DOHH2 (cell line): ENCODE measurements at regions not wholly inside any gene's neighbourhood (a gene's known extent, or its start where the extent isn't known, plus 50 kb on each side); places are given as distances from the start of the nearest gene placed in this dataset.

Source experiments
- H3F3A ChIP-seq: fragments of 200-600 bp; sonication (generic), shearing (Covaris generic); 2 replicates; pipeline ENCODE4 v1.6.0; 2016; ENCODE audit warnings: antibody characterized with exemption, mild to moderate bottlenecking; ENCODE audit not compliant: control insufficient read depth, insufficient read depth
- H3K27ac ChIP-seq: fragments of 200-600 bp; sonication (generic); 2 replicates; pipeline ENCODE4 v1.5.1; 2014; ENCODE audit warnings: low read depth, mild to moderate bottlenecking, low read length, moderate library complexity
- H3K27me3 ChIP-seq: fragments of 200-600 bp; sonication (generic); 2 replicates; pipeline ENCODE4 v1.6.1; 2014; ENCODE audit warnings: mild to moderate bottlenecking, low read length, mixed read lengths; ENCODE audit not compliant: control insufficient read depth
- H3K36me3 ChIP-seq: fragments of 200-600 bp; sonication (generic); 2 replicates; pipeline ENCODE4 v1.6.1; 2014; ENCODE audit warnings: mild to moderate bottlenecking, low read length, moderate library complexity, mixed read lengths; ENCODE audit not compliant: control insufficient read depth
- H3K4me1 ChIP-seq: fragments of 200-600 bp; sonication (generic); 2 replicates; pipeline ENCODE4 v1.6.1; 2014; ENCODE audit warnings: mild to moderate bottlenecking, low read length, mixed read lengths; ENCODE audit not compliant: control insufficient read depth
- H3K4me2 ChIP-seq: fragments of 200-600 bp; sonication (generic); 2 replicates; pipeline ENCODE4 v1.6.0; 2014; ENCODE audit warnings: mild to moderate bottlenecking, low read length, moderate library complexity
- H3K4me3 ChIP-seq: fragments of 200-600 bp; sonication (generic); 2 replicates; pipeline ENCODE4 v1.5.1; 2014; ENCODE audit warnings: mild to moderate bottlenecking, low read length, mixed read lengths
- H3K79me2 ChIP-seq: fragments of 200-600 bp; sonication (generic); 2 replicates; pipeline ENCODE4 v1.6.1; 2014; ENCODE audit warnings: mild to moderate bottlenecking, low read length, mixed read lengths; ENCODE audit not compliant: control insufficient read depth
- H3K9me2 ChIP-seq: fragments of 200-600 bp; sonication (generic); replicated peaks from 2 replicates; pipeline ENCODE4 v1.6.1; 2014; ENCODE audit warnings: mild to moderate bottlenecking, low read length, mixed read lengths; ENCODE audit not compliant: control insufficient read depth
- H3K9me3 ChIP-seq: fragments of 200-600 bp; sonication (generic); 2 replicates; pipeline ENCODE4 v1.6.1; 2014; ENCODE audit warnings: antibody characterized with exemption, low read length, mixed read lengths; ENCODE audit not compliant: control insufficient read depth, insufficient read depth
- H4K20me1 ChIP-seq: fragments of 200-600 bp; sonication (generic); 2 replicates; pipeline ENCODE4 v1.6.0; 2014; ENCODE audit warnings: low read depth, mild to moderate bottlenecking, antibody characterized with exemption, low read length, moderate library complexity; ENCODE audit not compliant: control insufficient read depth, insufficient read depth
- EZH2phosphoT487 ChIP-seq: fragments of 200-600 bp; sonication (generic); IDR thresholded peaks from 2 replicates; pipeline ENCODE4 v1.6.1; 2017; ENCODE audit warnings: borderline replicate concordance, mild to moderate bottlenecking, antibody characterized with exemption, low read length, moderate library complexity, mixed read lengths
- TF ChIP-seq, protein P1 (sequence below): fragments of 200-600 bp; sonication (generic); IDR thresholded peaks from one replicate; pipeline ENCODE4 v1.5.1; 2014; ENCODE audit warnings: antibody characterized with exemption, mild to moderate bottlenecking, low read depth, low read length; ENCODE audit not compliant: poor library complexity, severe bottlenecking

DNA sequence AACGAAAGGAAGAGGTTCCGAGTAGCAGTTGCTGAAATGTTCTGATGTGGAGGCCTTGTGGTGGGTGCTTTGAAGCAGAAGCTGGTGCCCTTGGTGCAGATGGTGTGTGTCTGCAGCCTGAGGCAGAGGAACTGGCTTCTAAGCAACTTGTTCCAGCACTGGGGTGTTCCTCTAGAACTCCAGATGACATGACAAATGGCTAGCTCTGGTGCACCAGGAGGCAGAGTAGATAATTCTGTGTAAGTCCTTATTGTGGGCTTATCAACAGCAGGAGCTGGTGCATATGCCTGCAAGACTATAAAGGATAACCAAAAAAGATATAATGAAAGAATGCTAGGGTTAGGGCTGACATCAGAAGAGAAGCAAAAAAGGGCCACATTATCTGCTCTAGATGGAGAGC, 76.5 kb downstream of the ARL5B start:
- no peaks in the 10 kb centered on the region for H3K27me3 ChIP-seq
- H4K20me1 ChIP-seq = no peaks in the 10 kb centered on the region
- no peak for TF ChIP-seq EZH2phosphoT487
- TF ChIP-seq, protein P1, sequence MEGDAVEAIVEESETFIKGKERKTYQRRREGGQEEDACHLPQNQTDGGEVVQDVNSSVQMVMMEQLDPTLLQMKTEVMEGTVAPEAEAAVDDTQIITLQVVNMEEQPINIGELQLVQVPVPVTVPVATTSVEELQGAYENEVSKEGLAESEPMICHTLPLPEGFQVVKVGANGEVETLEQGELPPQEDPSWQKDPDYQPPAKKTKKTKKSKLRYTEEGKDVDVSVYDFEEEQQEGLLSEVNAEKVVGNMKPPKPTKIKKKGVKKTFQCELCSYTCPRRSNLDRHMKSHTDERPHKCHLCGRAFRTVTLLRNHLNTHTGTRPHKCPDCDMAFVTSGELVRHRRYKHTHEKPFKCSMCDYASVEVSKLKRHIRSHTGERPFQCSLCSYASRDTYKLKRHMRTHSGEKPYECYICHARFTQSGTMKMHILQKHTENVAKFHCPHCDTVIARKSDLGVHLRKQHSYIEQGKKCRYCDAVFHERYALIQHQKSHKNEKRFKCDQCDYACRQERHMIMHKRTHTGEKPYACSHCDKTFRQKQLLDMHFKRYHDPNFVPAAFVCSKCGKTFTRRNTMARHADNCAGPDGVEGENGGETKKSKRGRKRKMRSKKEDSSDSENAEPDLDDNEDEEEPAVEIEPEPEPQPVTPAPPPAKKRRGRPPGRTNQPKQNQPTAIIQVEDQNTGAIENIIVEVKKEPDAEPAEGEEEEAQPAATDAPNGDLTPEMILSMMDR = no peak
- H3K27ac ChIP-seq = no peak overlapping the region
- H3K9me2 ChIP-seq = no peaks in the 10 kb centered on the region
- H3K4me2 ChIP-seq = no peak overlapping the region
- no peaks in the 10 kb centered on the region for H3K4me1 ChIP-seq
- H3K79me2 ChIP-seq = no peaks in the 10 kb centered on the region
- no peaks in the 10 kb centered on the region for H3F3A ChIP-seq
- no peaks in the 10 kb centered on the region for H3K9me3 ChIP-seq
- H3K36me3 ChIP-seq = no peaks in the 10 kb centered on the region
- no peak overlapping the region for H3K4me3 ChIP-seq

DNA sequence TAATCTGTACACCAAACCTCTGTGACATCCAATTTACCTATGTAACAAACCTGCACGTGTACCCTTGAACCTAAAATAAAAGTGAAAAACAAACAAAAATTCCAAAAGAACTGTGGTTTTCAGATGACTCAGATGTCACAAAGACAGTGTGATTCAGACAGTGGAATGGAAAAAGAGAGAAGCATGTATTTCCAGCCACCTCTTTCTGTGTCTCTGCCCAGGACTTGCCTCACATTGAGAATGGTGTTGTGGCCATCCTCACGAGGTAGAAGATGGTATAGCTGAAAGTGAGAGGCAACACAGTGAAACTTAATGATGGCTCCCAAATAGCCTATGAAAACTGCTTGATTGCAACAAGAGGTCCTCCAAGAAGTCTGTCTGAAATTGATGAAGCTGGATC, 78.0 kb downstream of the ARL5B start:
- Histone ChIP-seq H3K9me2 (no peaks in the 10 kb centered on the region), H3K79me2 (no peaks in the 10 kb centered on the region), H3F3A (no peaks in the 10 kb centered on the region), H3K27ac (no peak overlapping the region), H3K4me2 (no peak overlapping the region), H3K36me3 (no peaks in the 10 kb centered on the region), H4K20me1 (no peaks in the 10 kb centered on the region), H3K4me3 (no peak overlapping the region), H3K27me3 (no peaks in the 10 kb centered on the region), H3K4me1 (no peaks in the 10 kb centered on the region), H3K9me3 (no peaks in the 10 kb centered on the region)
- TF ChIP-seq EZH2phosphoT487 = no peak
- TF ChIP-seq, protein P1 = no peak

DNA sequence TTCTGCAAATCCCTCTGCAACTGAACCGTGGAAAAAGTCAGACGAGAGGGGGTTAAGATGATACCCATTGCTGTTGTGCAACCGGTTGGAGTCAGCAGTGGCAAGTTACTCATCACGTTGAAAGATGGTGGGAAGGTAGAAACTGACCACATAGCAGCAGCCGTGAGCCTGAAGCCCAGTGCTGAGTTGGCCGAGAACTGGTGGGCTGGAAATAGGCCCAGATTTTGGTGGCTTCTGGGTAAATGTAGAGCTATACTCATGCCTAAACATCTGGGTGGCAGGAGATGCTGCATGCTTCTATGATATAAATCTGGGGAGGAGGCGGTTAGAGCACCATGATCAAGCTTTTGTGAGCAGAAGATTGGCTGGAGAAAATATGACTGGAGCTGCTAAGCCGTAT, 78.6 kb downstream of the ARL5B start:
- H3K4me1 ChIP-seq = no peaks in the 10 kb centered on the region
- H3K27me3 ChIP-seq = no peaks in the 10 kb centered on the region
- H3K27ac ChIP-seq = no peak overlapping the region
- no peaks in the 10 kb centered on the region for H3K36me3 ChIP-seq
- no peaks in the 10 kb centered on the region for H3K79me2 ChIP-seq
- no peaks in the 10 kb centered on the region for H3K9me2 ChIP-seq
- no peak for TF ChIP-seq EZH2phosphoT487
- TF ChIP-seq, protein P1 = no peak
- H4K20me1 ChIP-seq = no peaks in the 10 kb centered on the region
- H3K9me3 ChIP-seq = no peaks in the 10 kb centered on the region
- no peak overlapping the region for H3K4me3 ChIP-seq
- no peak overlapping the region for H3K4me2 ChIP-seq
- H3F3A ChIP-seq = no peaks in the 10 kb centered on the region

- H3K79me2 ChIP-seq = no peaks in the 10 kb centered on the region
- H3K4me3 ChIP-seq = no peak overlapping the region
- H3K27me3 ChIP-seq = no peaks in the 10 kb centered on the region
- H3F3A ChIP-seq = no peaks in the 10 kb centered on the region
- TF ChIP-seq, protein P1 = no peak
- H3K27ac ChIP-seq = no peak overlapping the region
- H3K36me3 ChIP-seq = no peaks in the 10 kb centered on the region
- H3K4me2 ChIP-seq = no peak overlapping the region
- no peaks in the 10 kb centered on the region for H3K4me1 ChIP-seq
- no peaks in the 10 kb centered on the region for H3K9me2 ChIP-seq
- H4K20me1 ChIP-seq = no peaks in the 10 kb centered on the region
- H3K9me3 ChIP-seq = no peaks in the 10 kb centered on the region
These were observed 79.6 kb downstream of the ARL5B start for GRCh38 chr10:18738835-18739234.
